CD14-positive monocyte (primary cell): ENCODE measurements at regions not wholly inside any gene's neighbourhood (a gene's known extent, or its start where the extent isn't known, plus 50 kb on each side); places are given as distances from the start of the nearest gene placed in this dataset.

ENCODE experiments used
- DNase-seq, 3 donors: peaks; one replicate each; pipeline ENCODE4 v3.0.0-alpha.2; 2011 to 2022
- H2AFZ ChIP-seq: 2 replicates; pipeline ENCODE4 v1.6.0; 2012; ENCODE audit warnings: mild to moderate bottlenecking, low read depth, low read length, inconsistent platforms; ENCODE audit not compliant: insufficient read depth, poor library complexity, severe bottlenecking
- H3K27ac ChIP-seq, 2 donors: 1 replicate in 1 of 2; 2 replicates in 1 of 2; pipeline ENCODE4 v1.5.1; 2012 to 2013; ENCODE audit warnings: low read length in 2 of 2, control low read depth in 1 of 2, inconsistent platforms in 1 of 2, low read depth in 1 of 2, mild to moderate bottlenecking in 1 of 2
- H3K27me3 ChIP-seq, 2 donors: one replicate each; pipeline versions ENCODE4 v1.6.0 to v1.6.1; 2011 to 2013; ENCODE audit warnings: low read length in 2 of 2; ENCODE audit not compliant: control insufficient read depth in 2 of 2, insufficient read depth in 2 of 2
- H3K36me3 ChIP-seq, 2 donors: replicated peaks in 1 of 2; 1 replicate in 1 of 2; 2 replicates in 1 of 2; pipeline versions ENCODE4 v1.5.1 to v1.6.1; 2012 to 2013; ENCODE audit warnings: low read length in 2 of 2, control low read depth in 1 of 2, inconsistent platforms in 1 of 2, mild to moderate bottlenecking in 1 of 2; ENCODE audit not compliant: insufficient read depth in 2 of 2, control insufficient read depth in 1 of 2
- H3K4me1 ChIP-seq, 2 donors: 1 replicate in 1 of 2; 2 replicates in 1 of 2; pipeline versions ENCODE4 v1.5.1 to v1.6.1; 2012 to 2013; ENCODE audit warnings: low read length in 2 of 2, control low read depth in 1 of 2, inconsistent platforms in 1 of 2, mild to moderate bottlenecking in 1 of 2, moderate library complexity in 1 of 2; ENCODE audit not compliant: insufficient read depth in 2 of 2, control insufficient read depth in 1 of 2
- H3K4me2 ChIP-seq: replicated peaks from 2 replicates; pipeline ENCODE3; 2012; ENCODE audit warnings: low read length, moderate library complexity, mild to moderate bottlenecking; ENCODE audit not compliant: poor library complexity, severe bottlenecking; ENCODE audit errors: extremely low read depth
- H3K4me3 ChIP-seq, 3 experiments: fragments of 200-600 bp in 1 of 3; sonication (generic) in 1 of 3; replicated peaks in 1 of 3; 1 replicate in 2 of 3; 2 replicates in 1 of 3; pipeline ENCODE4 v1.5.1; 2011 to 2013; ENCODE audit warnings: low read length in 3 of 3, mild to moderate bottlenecking in 3 of 3, control low read depth in 2 of 3, low read depth in 2 of 3, inconsistent platforms in 1 of 3, moderate library complexity in 1 of 3
- H3K79me2 ChIP-seq: 2 replicates; pipeline ENCODE4 v1.6.0; 2012; ENCODE audit warnings: mild to moderate bottlenecking, control low read depth, inconsistent platforms, low read length, moderate library complexity; ENCODE audit not compliant: insufficient read depth
- H3K9ac ChIP-seq: 2 replicates; pipeline ENCODE4 v1.6.0; 2017; ENCODE audit warnings: low read length, mild to moderate bottlenecking; ENCODE audit not compliant: insufficient read depth, poor library complexity, severe bottlenecking
- H3K9me3 ChIP-seq, 2 donors: replicated peaks in 1 of 2; 1 replicate in 1 of 2; 2 replicates in 1 of 2; pipeline versions ENCODE4 v1.5.1 to v1.6.1; 2012 to 2013; ENCODE audit warnings: low read length in 2 of 2, control low read depth in 1 of 2; ENCODE audit not compliant: control insufficient read depth in 1 of 2, insufficient read depth in 1 of 2
- H4K20me1 ChIP-seq: 2 replicates; pipeline ENCODE4 v1.6.0; 2012; ENCODE audit warnings: mild to moderate bottlenecking, low read length, control low read depth, moderate library complexity; ENCODE audit not compliant: insufficient read depth
- H3K27ac Mint-ChIP-seq, 7 donors: one replicate each; pipeline ENCODE4 v1.8.0; 2020; ENCODE audit warnings: mild to moderate bottlenecking in 7 of 7, mixed read lengths in 7 of 7, moderate library complexity in 6 of 7, inconsistent platforms in 2 of 7
- H3K27me3 Mint-ChIP-seq, 3 donors: one replicate each; pipeline ENCODE4 v1.8.0; 2021 to 2022; ENCODE audit warnings: low read depth in 3 of 3, mild to moderate bottlenecking in 3 of 3, mixed read lengths in 3 of 3, moderate library complexity in 3 of 3, inconsistent platforms in 1 of 3
- H3K36me3 Mint-ChIP-seq, 2 donors: one replicate each; pipeline ENCODE4 v1.8.0; 2020; ENCODE audit warnings: mixed read lengths in 2 of 2, inconsistent platforms in 1 of 2, mild to moderate bottlenecking in 1 of 2
- H3K4me1 Mint-ChIP-seq: one replicate; pipeline ENCODE4 v1.8.0; 2020; ENCODE audit warnings: mild to moderate bottlenecking, mixed read lengths
- H3K4me3 Mint-ChIP-seq, 2 donors: one replicate each; pipeline ENCODE4 v1.8.0; 2020; ENCODE audit warnings: mild to moderate bottlenecking in 2 of 2, mixed read lengths in 2 of 2, moderate library complexity in 1 of 2
- H3K9me3 Mint-ChIP-seq, 7 donors: one replicate each; pipeline ENCODE4 v1.8.0; 2020 to 2022; ENCODE audit warnings: mixed read lengths in 7 of 7, mild to moderate bottlenecking in 6 of 7, moderate library complexity in 6 of 7, inconsistent platforms in 2 of 7
- CTCF ChIP-seq: fragments of 200-600 bp; IDR thresholded peaks from one replicate; pipeline ENCODE4 v1.8.0; 2022; ENCODE audit warnings: antibody characterized with exemption, mild to moderate bottlenecking
- WGBS: methylation state at CpG from one replicate; pipeline ENCODE4 v1.1.5; 2013; ENCODE audit warnings: missing lambda C conversion rate; ENCODE audit not compliant: insufficient coverage; 5-methylcytosine and 5-hydroxymethylcytosine counted together
- intact Hi-C, 2 donors: fragments of 100-400 bp; cut with micrococcal nuclease; formaldehyde crosslinking; loops; one replicate each; pipeline versions ENCODE4 v1.15.0 to v1.15.1; 2023

GRCh38 chr21:41634858-41635257 lies 126.9 kb upstream of the TMPRSS2 start:
- Histone ChIP-seq H4K20me1 (no peaks in the 10 kb centered on the region), H3K9me3 (peaks cover 0 to 5% of the 10 kb centered on the region in 2 donors), H3K27me3 (peaks cover 0 to 2% of the 10 kb centered on the region in 2 donors), H3K27ac (no peak overlapping the region), H3K4me3 (no peak overlapping the region), H3K9ac (no peak overlapping the region), H3K79me2 (no peaks in the 10 kb centered on the region), H3K4me2 (no peak overlapping the region), H2AFZ (no peak overlapping the region), H3K36me3 (no peaks in the 10 kb centered on the region), H3K4me1 (no peaks in the 10 kb centered on the region)
- Mint-ChIP-seq H3K27me3 (peaks cover 7 to 15% (median 12%) of the 10 kb centered on the region in 3 donors), H3K4me3 (no peak overlapping the region), H3K36me3 (no peaks in the 10 kb centered on the region), H3K27ac (peak overlapping the region in 1 of 7 donors; percentile 16), H3K9me3 (peaks cover 3 to 10% (median 5%) of the 10 kb centered on the region in 7 donors), H3K4me1 (peaks cover 2% of the 10 kb centered on the region)
- intact Hi-C loops, result no loop called here
- 90% methylated on average over 9 of the region's 9 CpGs for WGBS
- no peak for TF ChIP-seq CTCF
- no peak for DNase-seq

- Histone ChIP-seq H3K9me3 (peaks cover 0 to 5% of the 10 kb centered on the region in 2 donors), H3K27ac (no peak overlapping the region), H3K4me1 (no peaks in the 10 kb centered on the region), H3K9ac (no peak overlapping the region), H4K20me1 (no peaks in the 10 kb centered on the region), H3K4me3 (no peak overlapping the region), H3K79me2 (no peaks in the 10 kb centered on the region), H2AFZ (no peak overlapping the region), H3K36me3 (no peaks in the 10 kb centered on the region), H3K27me3 (no peaks in the 10 kb centered on the region), H3K4me2 (no peak overlapping the region)
- peak overlapping the region in 1 of 7 donors; percentile 16 for H3K27ac Mint-ChIP-seq
- no peak for TF ChIP-seq CTCF
- no peaks in the 10 kb centered on the region for H3K36me3 Mint-ChIP-seq
- WGBS, result 97% methylated on average over 4 of the region's 6 CpGs
- intact Hi-C loops, result no loop called here
- no peak overlapping the region for H3K4me3 Mint-ChIP-seq
- DNase-seq, result no peak
- H3K27me3 Mint-ChIP-seq, result peaks cover 7 to 14% (median 13%) of the 10 kb centered on the region in 3 donors
- peaks cover 2% of the 10 kb centered on the region for H3K4me1 Mint-ChIP-seq
- H3K9me3 Mint-ChIP-seq, result peaks cover 3 to 12% (median 5%) of the 10 kb centered on the region in 7 donors
These were observed 126.3 kb upstream of the TMPRSS2 start for GRCh38 chr21:41634211-41634694.
